ENCODE measurements at regions not wholly inside any gene's neighbourhood (a gene's known extent, or its start where the extent isn't known, plus 50 kb on each side); places are given as distances from the start of the nearest gene placed in this dataset.

- H3K4me3 ChIP-seq (ENCODE audit: control insufficient read depth, low read depth, low read length) = no peak overlapping the region
- DNase-seq (ENCODE audit: low read depth) = no peak
- TF ChIP-seq CTCF (IDR thresholded peaks at IDR 0.05; ENCODE audit: control insufficient read depth, insufficient read depth, low read depth, low read length, missing control alignments) = no peak
Observed at GRCh38 chr5:6873359-6873758, 160.1 kb downstream of the TENT4A start.

- no peak overlapping the region for H3K4me3 ChIP-seq (ENCODE audit: control insufficient read depth, low read depth, low read length)
- DNase-seq (ENCODE audit: low read depth) = no peak
- TF ChIP-seq CTCF (IDR thresholded peaks at IDR 0.05; ENCODE audit: control insufficient read depth, insufficient read depth, low read depth, low read length, missing control alignments) = no peak
Observed at GRCh38 chr5:6875376-6875775, 162.1 kb downstream of the TENT4A start.

GRCh38 chr5:6877986-6878828, 165.0 kb downstream of the TENT4A start:
- no peak overlapping the region for H3K4me3 ChIP-seq (ENCODE audit: control insufficient read depth, low read depth, low read length)
- no peak for TF ChIP-seq CTCF (IDR thresholded peaks at IDR 0.05; ENCODE audit: control insufficient read depth, insufficient read depth, low read depth, low read length, missing control alignments)
- no peak for DNase-seq (ENCODE audit: low read depth)

- no peak overlapping the region for H3K4me3 ChIP-seq (ENCODE audit: control insufficient read depth, low read depth, low read length)
- DNase-seq (ENCODE audit: low read depth) = no peak
- no peak for TF ChIP-seq CTCF (IDR thresholded peaks at IDR 0.05; ENCODE audit: control insufficient read depth, insufficient read depth, low read depth, low read length, missing control alignments)
Observed at GRCh38 chr5:6885581-6885980, 172.3 kb downstream of the TENT4A start.

GRCh38 chr5:6886866-6887265, 173.6 kb downstream of the TENT4A start:
- DNase-seq (ENCODE audit: low read depth) = no peak
- no peak overlapping the region for H3K4me3 ChIP-seq (ENCODE audit: control insufficient read depth, low read depth, low read length)
- TF ChIP-seq CTCF (IDR thresholded peaks at IDR 0.05; ENCODE audit: control insufficient read depth, insufficient read depth, low read depth, low read length, missing control alignments) = no peak

GRCh38 chr5:6889030-6889429, 175.8 kb downstream of the TENT4A start:
- DNase-seq (ENCODE audit: low read depth) = no peak
- no peak for TF ChIP-seq CTCF (IDR thresholded peaks at IDR 0.05; ENCODE audit: control insufficient read depth, insufficient read depth, low read depth, low read length, missing control alignments)

More at GRCh38 chr5:6889030-6889429, 175.8 kb downstream of the TENT4A start:
- H3K4me3 ChIP-seq (ENCODE audit: control insufficient read depth, low read depth, low read length) = no peak overlapping the region

Data from AG09309 (cell line).